ENCODE measurements at regions not wholly inside any gene's neighbourhood (a gene's known extent, or its start where the extent isn't known, plus 50 kb on each side); places are given as distances from the start of the nearest gene placed in this dataset.

GRCh38 chr3:71924721-71925120, 139.8 kb upstream of the PROK2 start:
- DNase-seq (ENCODE audit: low read depth): no peak
- in situ Hi-C loops (cut with HindIII; ENCODE audit: low sequenced_read_pairs): no loop called here
- no peak overlapping the region for H3K4me3 ChIP-seq (ENCODE audit: low read depth, low read length)
- TF ChIP-seq, protein P1, sequence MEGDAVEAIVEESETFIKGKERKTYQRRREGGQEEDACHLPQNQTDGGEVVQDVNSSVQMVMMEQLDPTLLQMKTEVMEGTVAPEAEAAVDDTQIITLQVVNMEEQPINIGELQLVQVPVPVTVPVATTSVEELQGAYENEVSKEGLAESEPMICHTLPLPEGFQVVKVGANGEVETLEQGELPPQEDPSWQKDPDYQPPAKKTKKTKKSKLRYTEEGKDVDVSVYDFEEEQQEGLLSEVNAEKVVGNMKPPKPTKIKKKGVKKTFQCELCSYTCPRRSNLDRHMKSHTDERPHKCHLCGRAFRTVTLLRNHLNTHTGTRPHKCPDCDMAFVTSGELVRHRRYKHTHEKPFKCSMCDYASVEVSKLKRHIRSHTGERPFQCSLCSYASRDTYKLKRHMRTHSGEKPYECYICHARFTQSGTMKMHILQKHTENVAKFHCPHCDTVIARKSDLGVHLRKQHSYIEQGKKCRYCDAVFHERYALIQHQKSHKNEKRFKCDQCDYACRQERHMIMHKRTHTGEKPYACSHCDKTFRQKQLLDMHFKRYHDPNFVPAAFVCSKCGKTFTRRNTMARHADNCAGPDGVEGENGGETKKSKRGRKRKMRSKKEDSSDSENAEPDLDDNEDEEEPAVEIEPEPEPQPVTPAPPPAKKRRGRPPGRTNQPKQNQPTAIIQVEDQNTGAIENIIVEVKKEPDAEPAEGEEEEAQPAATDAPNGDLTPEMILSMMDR (IDR thresholded peaks at IDR 0.05; ENCODE audit: low read depth, low read length, missing control alignments): no peak

GRCh38 chr3:71921036-71921435, 136.1 kb upstream of the PROK2 start:
- in situ Hi-C loops (cut with HindIII; ENCODE audit: low sequenced_read_pairs): no loop called here
- H3K4me3 ChIP-seq (ENCODE audit: low read depth, low read length): no peak overlapping the region
- TF ChIP-seq, protein P1 (IDR thresholded peaks at IDR 0.05; ENCODE audit: low read depth, low read length, missing control alignments): no peak
- DNase-seq (ENCODE audit: low read depth): no peak

DNA sequence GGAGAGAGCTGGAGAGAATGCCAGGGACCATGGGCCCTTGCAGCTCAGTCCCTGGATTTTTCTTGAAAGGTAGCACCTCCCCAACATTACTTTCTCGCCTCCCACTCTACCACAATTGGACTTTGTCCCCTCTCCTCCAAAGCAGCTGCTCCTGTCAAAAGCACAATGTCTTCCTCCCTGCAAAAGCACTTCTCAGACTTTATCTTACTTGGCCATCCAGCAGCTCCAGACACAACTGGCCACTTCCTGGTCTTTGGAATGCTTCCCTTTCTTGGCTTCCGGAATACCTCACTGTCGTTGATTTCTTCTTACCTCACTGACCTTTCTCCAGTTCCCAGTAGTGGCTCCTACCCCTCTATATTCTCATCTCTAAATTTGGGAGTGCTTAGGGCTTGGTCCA, 134.6 kb upstream of the PROK2 start:
- no peak overlapping the region for H3K4me3 ChIP-seq (ENCODE audit: low read depth, low read length)
- in situ Hi-C loops (cut with HindIII; ENCODE audit: low sequenced_read_pairs): no loop called here
- no peak for DNase-seq (ENCODE audit: low read depth)
- TF ChIP-seq, protein P1 (IDR thresholded peaks at IDR 0.05; ENCODE audit: low read depth, low read length, missing control alignments): no peak

DNA sequence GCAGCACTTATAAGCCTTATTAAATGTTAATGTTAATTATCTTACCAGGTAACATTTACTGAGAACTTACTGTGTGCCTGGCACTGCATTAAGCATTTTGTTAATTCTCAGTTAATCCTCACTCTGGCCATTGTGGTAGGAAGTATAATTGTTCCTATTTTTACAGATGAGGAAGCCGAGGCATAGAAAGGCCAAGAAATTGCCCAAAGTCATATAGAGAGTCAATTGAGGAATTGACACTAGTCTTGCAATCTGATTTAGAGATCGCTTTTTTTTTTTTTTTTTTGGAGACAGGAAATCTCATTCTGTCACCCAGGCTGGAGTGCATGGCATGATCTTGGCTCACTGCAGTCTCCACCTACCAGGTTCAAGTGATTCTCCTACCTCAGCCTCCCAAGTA, 132.6 kb upstream of the PROK2 start:
- TF ChIP-seq, protein P1 (IDR thresholded peaks at IDR 0.05; ENCODE audit: low read depth, low read length, missing control alignments): no peak
- H3K4me3 ChIP-seq (ENCODE audit: low read depth, low read length): no peak overlapping the region
- no peak for DNase-seq (ENCODE audit: low read depth)
- in situ Hi-C loops (cut with HindIII; ENCODE audit: low sequenced_read_pairs): no loop called here

DNA sequence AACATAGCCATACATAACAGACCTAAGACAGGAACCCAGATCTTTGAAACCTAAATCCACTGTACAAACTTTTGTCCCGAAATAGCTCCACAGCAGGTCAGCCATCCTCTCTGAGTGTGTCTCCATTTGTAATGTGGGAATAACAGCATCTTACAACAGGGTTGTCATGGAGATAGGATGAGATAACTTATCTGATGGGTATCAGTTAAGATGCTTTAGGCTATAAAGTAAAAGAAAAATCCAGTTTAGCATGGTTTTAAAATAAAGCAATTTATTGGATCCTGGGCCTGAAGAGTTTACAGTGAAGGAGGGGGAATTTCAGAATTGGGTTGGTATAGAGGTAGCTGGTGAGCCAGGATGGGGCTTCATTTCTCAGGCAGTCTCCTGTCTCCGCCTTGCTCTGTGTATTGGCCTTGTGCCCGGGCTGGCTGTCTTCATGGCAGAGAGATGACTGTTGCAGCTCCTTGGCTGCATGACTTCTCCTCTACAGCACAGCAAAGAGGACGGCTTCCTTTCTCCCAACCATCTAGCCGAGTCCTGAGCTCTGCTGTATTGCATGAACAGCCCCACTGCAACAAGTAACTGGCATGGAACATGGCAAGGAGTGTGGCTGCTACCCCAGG, 131.9 kb upstream of the PROK2 start:
- in situ Hi-C loops (cut with HindIII; ENCODE audit: low sequenced_read_pairs): no loop called here
- no peak overlapping the region for H3K4me3 ChIP-seq (ENCODE audit: low read depth, low read length)
- TF ChIP-seq, protein P1 (IDR thresholded peaks at IDR 0.05; ENCODE audit: low read depth, low read length, missing control alignments): no peak
- DNase-seq (ENCODE audit: low read depth): no peak

DNA sequence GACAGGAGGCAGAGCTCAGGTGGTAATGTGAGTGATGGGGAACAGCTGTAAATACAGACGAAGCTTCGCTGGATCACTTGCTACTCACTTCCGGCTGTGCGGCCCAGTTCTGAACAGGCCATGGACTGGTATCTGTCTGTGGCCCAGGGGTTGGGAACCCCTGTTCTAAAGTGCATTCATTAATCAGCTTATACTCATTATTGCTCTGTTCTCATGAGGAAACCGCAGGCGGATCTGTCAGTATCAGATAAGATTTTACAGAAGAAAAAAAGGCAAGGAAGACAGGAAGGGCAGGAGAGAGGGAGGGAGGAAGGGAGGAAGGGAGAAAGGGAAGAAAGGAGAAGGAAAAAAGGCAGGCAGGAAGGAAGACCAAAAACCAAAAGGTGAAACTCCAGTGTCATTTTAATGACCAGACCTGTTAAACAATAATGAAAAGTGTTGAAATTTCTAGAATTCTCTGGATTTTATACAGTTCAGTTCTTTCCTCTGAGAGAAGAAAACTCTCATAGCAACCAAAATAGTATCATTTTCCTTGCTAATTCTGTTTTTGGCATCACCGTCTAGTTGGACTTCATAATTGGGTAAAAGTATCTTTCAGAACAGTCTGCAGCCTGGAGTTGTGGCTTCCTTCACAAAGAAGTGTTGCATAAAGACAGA, 128.0 kb upstream of the PROK2 start:
- in situ Hi-C loops (cut with HindIII; ENCODE audit: low sequenced_read_pairs): no loop called here
- TF ChIP-seq, protein P1 (IDR thresholded peaks at IDR 0.05; ENCODE audit: low read depth, low read length, missing control alignments): no peak
- no peak for DNase-seq (ENCODE audit: low read depth)
- no peak overlapping the region for H3K4me3 ChIP-seq (ENCODE audit: low read depth, low read length)
